ENCODE measurements at regions not wholly inside any gene's neighbourhood (a gene's known extent, or its start where the extent isn't known, plus 50 kb on each side); places are given as distances from the start of the nearest gene placed in this dataset.
A peak's percentile ranks its signal among the peaks of the same experiment; 100 is the strongest.

- Mint-ChIP-seq H3K27ac (ENCODE audit: unreplicated experiment) (no peak overlapping the region), H3K36me3 (ENCODE audit: insufficient read depth, unreplicated experiment) (no peaks in the 10 kb centered on the region), H3K4me3 (ENCODE audit: low read depth, unreplicated experiment) (no peak overlapping the region), H3K9me3 (ENCODE audit: low read depth, unreplicated experiment) (peaks cover 3% of the 10 kb centered on the region), H3K27me3 (ENCODE audit: unreplicated experiment) (no peaks in the 10 kb centered on the region), H3K4me1 (ENCODE audit: low read depth, unreplicated experiment) (no peaks in the 10 kb centered on the region)
- no peak for DNase-seq
- BruUV-seq (replicated peaks): no TSS peak
- CTCF ChIA-PET: interaction anchor here (0.6 kb wide), 1 partner anchor 186 kb away, joined by 3 read pairs; no protein-coding TSS in a partner anchor
- TF ChIP-seq CTCF (IDR thresholded peaks at IDR 0.05; ENCODE audit: unreplicated experiment): no peak
- intact Hi-C loops (cut with micrococcal nuclease; ENCODE audit: unreplicated experiment): no loop called here
Measured at GRCh38 chr7:38086857-38087256, 91.2 kb upstream of the STARD3NL start.

- intact Hi-C loops (cut with micrococcal nuclease; ENCODE audit: unreplicated experiment): no loop called here
- no peak overlapping the region for H3K4me3 Mint-ChIP-seq (ENCODE audit: low read depth, unreplicated experiment)
- no peaks in the 10 kb centered on the region for H3K36me3 Mint-ChIP-seq (ENCODE audit: insufficient read depth, unreplicated experiment)
- BruUV-seq (replicated peaks): no TSS peak
- DNase-seq: no peak
- H3K4me1 Mint-ChIP-seq (ENCODE audit: low read depth, unreplicated experiment): no peaks in the 10 kb centered on the region
- H3K27ac Mint-ChIP-seq (ENCODE audit: unreplicated experiment): no peak overlapping the region
- H3K27me3 Mint-ChIP-seq (ENCODE audit: unreplicated experiment): peaks cover 11% of the 10 kb centered on the region
- no peak for TF ChIP-seq CTCF (IDR thresholded peaks at IDR 0.05; ENCODE audit: unreplicated experiment)
- peaks cover 2% of the 10 kb centered on the region for H3K9me3 Mint-ChIP-seq (ENCODE audit: low read depth, unreplicated experiment)
- CTCF ChIA-PET: no interaction called here
Measured at GRCh38 chr7:38102507-38102906, 75.5 kb upstream of the STARD3NL start.

GRCh38 chr7:38105874-38106483, 72.1 kb upstream of the STARD3NL start:
- TF ChIP-seq CTCF (IDR thresholded peaks at IDR 0.05; ENCODE audit: unreplicated experiment): peak; percentile 71
- Mint-ChIP-seq H3K4me3 (ENCODE audit: low read depth, unreplicated experiment) (no peak overlapping the region), H3K27me3 (ENCODE audit: unreplicated experiment) (no peaks in the 10 kb centered on the region)

GRCh38 chr7:38107486-38107893, 70.6 kb upstream of the STARD3NL start:
- Mint-ChIP-seq H3K27me3 (ENCODE audit: unreplicated experiment) (no peaks in the 10 kb centered on the region), H3K27ac (ENCODE audit: unreplicated experiment) (no peak overlapping the region), H3K36me3 (ENCODE audit: insufficient read depth, unreplicated experiment) (no peaks in the 10 kb centered on the region), H3K4me1 (ENCODE audit: low read depth, unreplicated experiment) (no peaks in the 10 kb centered on the region), H3K9me3 (ENCODE audit: low read depth, unreplicated experiment) (no peaks in the 10 kb centered on the region), H3K4me3 (ENCODE audit: low read depth, unreplicated experiment) (no peak overlapping the region)
- no TSS peak for BruUV-seq (replicated peaks)
- peak; percentile 86 for DNase-seq
- peak; percentile 93 for TF ChIP-seq CTCF (IDR thresholded peaks at IDR 0.05; ENCODE audit: unreplicated experiment)
- intact Hi-C loops (cut with micrococcal nuclease; ENCODE audit: unreplicated experiment): loop anchor here (1.0 to 5.0 kb wide), 6 partner anchors 70 to 228 kb away; partner anchors contain the start of gene STARD3NL
- CTCF ChIA-PET: interaction anchor here (0.6 to 1.0 kb wide), 2 partner anchors 115 to 211 kb away, joined by 3 read pairs; no protein-coding TSS in a partner anchor

More at GRCh38 chr7:38105874-38106483, 72.1 kb upstream of the STARD3NL start:
- BruUV-seq (replicated peaks): no TSS peak
- no peaks in the 10 kb centered on the region for H3K4me1 Mint-ChIP-seq (ENCODE audit: low read depth, unreplicated experiment)
- intact Hi-C loops (cut with micrococcal nuclease; ENCODE audit: unreplicated experiment): loop anchor here (1.0 to 5.0 kb wide), 3 partner anchors 71 to 205 kb away; partner anchors contain the start of gene STARD3NL
- H3K9me3 Mint-ChIP-seq (ENCODE audit: low read depth, unreplicated experiment): no peaks in the 10 kb centered on the region
- no peak overlapping the region for H3K27ac Mint-ChIP-seq (ENCODE audit: unreplicated experiment)
- DNase-seq: peak; percentile 22
- CTCF ChIA-PET: interaction anchor here (0.8 kb wide), 1 partner anchor 110 kb away, joined by 5 read pairs; no protein-coding TSS in a partner anchor
- H3K36me3 Mint-ChIP-seq (ENCODE audit: insufficient read depth, unreplicated experiment): no peaks in the 10 kb centered on the region

Data from Calu3 (cell line).